Endometrium (tissue), 2 donors: ENCODE measurements at regions not wholly inside any gene's neighbourhood (a gene's known extent, or its start where the extent isn't known, plus 50 kb on each side); places are given as distances from the start of the nearest gene placed in this dataset.
"Not testable (repeated sequence)": the region's sequence is repeated elsewhere in the genome, so short reads cannot be mapped to it uniquely, and the experiment has no call there.

ENCODE experiments used
- FAIRE-seq: peaks from 2 replicates; lab custom pipeline; 2012; peaks lifted over from hg19 to GRCh38; lab: Jason Lieb, UNC
- donor health status: control.
- donor health status: control.

DNA sequence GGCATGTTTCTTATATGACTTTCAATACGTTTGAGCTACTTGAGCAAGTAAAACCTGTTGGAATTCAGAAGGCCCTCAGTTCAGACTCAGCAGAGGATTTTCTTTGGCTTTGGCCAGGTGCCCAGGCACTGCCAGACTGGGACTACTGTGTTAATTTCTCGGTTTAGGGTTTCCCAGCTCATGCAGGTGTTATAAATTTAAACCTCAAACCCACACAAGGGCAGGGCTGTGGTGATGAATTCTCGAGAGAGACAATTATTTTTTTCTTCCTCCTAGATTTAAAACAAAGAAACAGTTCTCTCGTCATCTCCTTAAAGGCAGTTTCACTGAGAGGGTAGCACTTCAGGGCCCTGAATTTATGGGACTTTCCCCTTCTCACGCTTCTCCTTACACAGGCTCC, 406.0 kb upstream of the PIK3R1 start:
- no peak for FAIRE-seq

GRCh38 chr5:67808340-67808739, 407.2 kb upstream of the PIK3R1 start:
- FAIRE-seq = no peak

DNA sequence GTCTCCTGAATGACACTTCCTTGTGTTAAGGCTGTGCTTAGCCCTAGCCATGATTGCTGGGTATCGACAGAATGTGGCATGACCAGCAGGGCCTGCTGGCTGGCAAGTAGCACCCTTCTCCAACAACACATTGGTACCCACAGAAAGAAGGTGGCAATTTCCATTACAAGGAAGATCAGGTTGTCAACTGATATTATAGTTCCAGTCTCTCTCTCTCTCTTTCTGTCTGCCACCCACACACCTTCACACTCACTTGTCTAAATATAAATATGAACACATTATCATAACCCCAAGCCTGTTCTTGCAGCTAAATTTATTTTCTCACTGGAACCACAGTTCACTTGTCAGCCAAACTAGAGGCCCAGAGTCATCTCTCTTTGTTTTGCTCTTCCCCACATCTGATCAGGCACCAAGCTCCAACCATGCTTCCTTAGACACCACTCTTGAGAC, 408.1 kb upstream of the PIK3R1 start:
- no peak for FAIRE-seq

DNA sequence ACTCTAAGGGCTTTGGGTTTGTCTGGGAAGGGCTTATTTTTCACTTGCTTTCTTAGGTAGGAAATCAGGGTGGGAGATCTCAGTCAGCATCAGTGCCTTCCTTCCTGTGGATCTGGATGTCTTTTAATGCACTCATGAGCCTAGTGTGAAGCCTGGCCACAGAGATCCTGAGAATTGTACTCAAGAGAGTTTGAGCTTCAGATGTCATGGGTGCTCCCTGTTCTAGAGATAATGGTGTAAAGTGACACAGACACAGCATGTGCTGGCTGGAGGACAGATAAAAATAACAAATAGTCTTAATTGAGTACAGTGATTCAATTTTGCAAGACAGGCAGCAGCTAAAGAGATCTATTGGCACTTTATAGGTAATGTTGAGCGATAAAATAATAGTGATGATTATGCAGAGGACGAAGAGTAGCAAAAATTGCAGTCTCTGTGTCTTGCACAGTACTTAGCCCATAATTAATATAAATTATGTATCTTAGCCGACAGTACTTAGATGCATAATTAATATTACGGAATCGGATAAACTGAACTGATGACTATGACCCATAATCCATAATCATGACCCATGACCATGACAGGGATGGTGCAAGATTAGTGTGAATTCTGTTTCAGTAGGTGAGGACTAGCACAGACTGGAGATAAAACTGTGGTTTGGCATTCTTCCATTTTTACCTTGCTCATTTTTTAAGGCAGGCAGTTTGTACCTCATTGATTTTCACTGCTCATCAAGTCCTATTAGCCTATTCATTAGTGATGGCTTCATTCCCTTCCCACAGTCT, 408.7 kb upstream of the PIK3R1 start:
- no peak for FAIRE-seq

- FAIRE-seq = no peak
Observed at GRCh38 chr5:67805666-67806348, 409.7 kb upstream of the PIK3R1 start.

- FAIRE-seq = no peak
Observed at GRCh38 chr5:67802766-67803165, 412.8 kb upstream of the PIK3R1 start.

DNA sequence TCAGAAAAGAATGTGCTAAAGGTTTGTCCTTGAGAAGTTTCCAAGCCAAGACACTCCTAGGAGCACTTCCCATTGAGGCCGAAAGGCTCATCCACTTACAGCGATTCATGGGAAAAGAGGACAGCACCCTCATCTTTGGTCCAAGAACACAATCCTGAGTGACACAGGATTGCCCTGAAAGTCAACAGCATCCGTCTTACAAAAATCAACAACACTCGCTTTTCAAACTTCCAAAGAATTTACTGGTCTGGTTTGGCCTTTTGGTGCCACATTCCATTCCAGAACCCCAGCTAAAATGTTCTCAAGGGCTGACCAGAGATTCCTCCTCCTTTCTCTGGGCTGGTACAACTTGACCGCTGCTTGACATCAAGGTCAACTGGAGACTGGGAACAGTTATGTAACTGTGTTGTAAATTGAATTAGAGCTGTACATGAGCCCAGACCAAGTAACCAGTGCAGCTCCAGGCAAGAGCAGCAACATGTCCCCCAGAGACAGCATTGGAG, 415.8 kb upstream of the PIK3R1 start:
- no peak for FAIRE-seq

GRCh38 chr5:67798470-67798869, 417.1 kb upstream of the PIK3R1 start:
- not testable (repeated sequence) for FAIRE-seq

DNA sequence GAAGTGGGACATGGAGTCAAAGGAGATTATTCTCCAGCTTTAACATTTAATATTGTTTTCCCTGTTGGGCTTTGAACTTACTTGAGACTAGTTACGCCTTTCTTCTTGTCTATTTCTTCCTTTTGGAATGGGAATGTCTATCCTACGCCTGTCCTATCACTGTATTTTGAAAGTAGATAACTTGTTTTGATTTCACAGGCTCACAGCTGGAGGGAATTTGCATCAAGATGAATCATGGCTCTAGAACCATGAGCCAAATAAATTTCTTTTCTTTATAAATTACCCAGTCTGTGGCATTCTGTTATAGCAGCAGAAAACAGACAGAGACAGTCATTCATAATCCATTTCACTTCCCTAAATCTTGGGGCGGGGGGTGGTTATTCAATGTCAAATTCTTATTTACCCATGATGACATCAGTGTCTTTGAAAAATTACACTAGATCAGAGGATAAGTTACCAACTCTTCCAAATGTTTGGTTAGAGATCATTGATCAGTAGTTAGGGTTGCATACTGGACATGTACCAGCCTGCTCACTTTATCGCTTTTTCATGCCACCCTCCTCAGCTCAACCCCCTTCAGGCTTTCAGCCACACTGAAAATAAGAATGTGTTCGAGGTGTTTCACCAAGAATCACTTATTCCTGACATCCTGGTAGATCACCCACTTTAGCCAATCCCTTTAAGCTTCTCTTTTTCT, 419.6 kb upstream of the PIK3R1 start:
- FAIRE-seq = no peak

GRCh38 chr5:67793966-67794365, 421.6 kb upstream of the PIK3R1 start:
- FAIRE-seq = no peak

DNA sequence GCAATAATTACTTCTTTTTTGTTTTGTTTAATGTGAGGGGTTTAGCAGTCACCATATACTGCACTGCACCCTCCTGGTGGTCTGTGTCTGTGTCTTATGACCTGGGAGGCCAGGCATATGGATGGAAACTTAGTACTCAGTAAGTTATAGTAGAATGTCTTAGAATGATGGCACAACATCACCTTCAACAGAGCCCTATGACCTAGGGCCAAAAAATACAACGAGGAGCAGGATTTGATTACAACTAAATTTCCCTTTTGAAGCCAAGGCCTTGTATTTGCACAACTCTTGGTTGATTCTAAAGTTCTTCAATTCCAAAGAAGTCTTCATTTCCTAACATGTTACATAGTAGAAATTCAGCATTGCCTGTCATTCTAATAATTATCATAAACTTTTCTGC, 422.1 kb upstream of the PIK3R1 start:
- no peak for FAIRE-seq

GRCh38 chr5:67792891-67793290, 422.7 kb upstream of the PIK3R1 start:
- FAIRE-seq = no peak

DNA sequence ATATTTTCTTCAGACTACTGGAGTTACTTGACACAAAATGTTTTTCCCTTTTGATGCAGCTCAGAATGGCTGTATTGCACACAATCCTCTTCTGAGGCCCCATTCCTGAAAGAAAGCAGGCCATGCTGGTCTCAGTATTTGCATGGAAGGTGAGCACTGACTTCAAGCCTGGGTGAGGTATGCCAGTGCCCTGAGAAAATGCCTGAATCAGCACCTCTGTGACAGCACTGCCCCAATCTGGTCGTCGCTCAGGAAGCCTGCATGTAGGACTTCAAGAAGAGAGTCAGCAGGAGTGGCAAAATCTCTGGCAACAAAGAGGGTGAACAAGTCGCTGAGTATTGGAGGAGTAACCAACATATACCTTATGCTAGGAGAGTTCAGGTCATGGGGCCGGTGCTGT, 425.2 kb upstream of the PIK3R1 start:
- no peak for FAIRE-seq

DNA sequence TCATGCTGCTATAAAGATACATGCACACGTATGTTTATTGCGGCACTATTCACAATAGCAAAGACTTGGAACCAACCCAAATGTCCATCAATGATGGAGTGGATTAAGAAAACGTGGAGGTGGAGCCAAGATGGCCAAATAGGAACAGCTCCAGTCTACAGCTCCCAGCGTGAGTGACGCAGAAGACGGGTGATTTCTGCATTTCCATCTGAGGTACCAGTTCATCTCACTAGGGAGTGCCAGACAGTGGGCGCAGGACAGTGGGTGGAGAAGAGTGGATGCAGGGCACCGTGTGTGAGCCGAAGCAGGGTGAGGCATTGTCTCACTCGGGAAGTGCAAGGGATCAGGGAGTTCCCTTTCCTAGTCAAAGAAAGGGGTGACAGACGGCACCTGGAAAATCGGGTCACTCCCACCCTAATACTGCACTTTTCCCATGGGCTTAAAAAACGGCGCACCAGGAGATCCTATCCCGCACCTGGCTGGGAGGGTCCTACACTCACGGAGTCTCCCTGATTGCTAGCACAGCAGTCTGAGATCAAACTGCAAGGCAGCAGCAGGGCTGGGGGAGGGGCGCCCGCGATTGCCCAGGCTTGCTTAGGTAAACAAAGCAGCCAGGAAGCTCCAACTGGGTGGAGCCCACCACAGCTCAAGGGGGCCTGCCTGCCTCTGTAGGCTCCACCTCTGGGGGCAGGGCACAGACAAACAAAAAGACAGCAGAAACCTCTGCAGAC, 435.5 kb upstream of the PIK3R1 start:
- FAIRE-seq = not testable (repeated sequence)

GRCh38 chr5:67774786-67775185, 440.8 kb upstream of the PIK3R1 start:
- no peak for FAIRE-seq

GRCh38 chr5:67774267-67774552, 441.3 kb upstream of the PIK3R1 start:
- FAIRE-seq = no peak

DNA sequence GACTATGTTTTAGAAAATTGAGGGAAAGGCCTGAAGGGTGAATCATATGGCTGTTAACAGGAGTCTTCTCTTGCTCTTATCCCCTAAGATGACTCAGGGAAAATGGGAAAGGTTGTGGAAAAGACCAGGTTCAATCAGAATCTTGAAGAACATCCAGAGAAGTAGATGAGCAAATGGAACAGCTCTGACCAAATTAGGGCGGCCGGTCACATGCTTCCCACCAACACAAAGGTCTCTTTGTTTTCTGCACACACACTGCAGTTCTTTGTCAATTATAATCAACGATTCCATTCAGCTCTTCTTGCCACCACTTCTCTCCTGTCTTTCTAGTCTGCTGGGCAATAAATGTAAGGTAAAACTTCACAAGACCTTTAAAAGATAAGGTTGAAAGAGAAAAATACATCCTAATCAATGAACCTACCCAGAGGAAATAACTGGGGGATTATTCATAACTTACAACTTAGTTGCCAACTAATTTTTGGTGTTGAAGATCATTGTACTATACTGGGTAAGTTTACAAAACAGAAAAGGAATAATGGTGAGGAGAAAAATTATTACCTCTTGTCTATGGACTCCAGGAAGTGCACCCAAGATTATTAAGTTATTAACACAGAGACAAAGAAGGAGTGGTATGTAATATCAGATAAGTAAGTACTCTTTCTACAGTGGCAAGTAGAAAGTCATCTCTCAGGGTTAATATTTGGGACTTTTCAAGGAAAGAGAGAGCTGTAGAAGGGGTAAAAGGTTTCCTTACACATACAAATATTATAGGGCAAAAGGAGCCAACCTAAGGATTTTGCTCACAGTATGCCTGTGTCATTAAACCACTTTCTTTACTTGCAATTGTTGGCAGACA, 441.9 kb upstream of the PIK3R1 start:
- FAIRE-seq = no peak

DNA sequence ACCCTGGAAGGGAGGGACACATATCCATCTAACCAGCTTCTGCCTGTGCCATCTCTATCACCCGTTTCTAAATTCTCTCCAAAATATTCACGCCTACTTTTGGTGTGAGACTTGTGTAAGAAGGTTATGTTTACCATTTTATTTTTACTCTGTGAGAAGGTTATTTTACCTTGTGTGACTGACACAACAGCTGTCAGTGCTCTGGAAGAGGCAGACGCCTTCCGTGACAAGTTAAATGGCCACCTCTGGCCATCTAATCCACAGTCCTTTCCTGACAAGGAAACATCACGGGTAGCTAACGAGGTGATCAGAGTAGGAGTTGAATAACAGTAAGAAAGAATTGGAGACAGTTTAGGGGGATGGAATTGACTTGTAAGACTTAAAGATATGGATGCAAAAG, 443.8 kb upstream of the PIK3R1 start:
- no peak for FAIRE-seq

GRCh38 chr5:67771221-67771620, 444.3 kb upstream of the PIK3R1 start:
- no peak for FAIRE-seq

DNA sequence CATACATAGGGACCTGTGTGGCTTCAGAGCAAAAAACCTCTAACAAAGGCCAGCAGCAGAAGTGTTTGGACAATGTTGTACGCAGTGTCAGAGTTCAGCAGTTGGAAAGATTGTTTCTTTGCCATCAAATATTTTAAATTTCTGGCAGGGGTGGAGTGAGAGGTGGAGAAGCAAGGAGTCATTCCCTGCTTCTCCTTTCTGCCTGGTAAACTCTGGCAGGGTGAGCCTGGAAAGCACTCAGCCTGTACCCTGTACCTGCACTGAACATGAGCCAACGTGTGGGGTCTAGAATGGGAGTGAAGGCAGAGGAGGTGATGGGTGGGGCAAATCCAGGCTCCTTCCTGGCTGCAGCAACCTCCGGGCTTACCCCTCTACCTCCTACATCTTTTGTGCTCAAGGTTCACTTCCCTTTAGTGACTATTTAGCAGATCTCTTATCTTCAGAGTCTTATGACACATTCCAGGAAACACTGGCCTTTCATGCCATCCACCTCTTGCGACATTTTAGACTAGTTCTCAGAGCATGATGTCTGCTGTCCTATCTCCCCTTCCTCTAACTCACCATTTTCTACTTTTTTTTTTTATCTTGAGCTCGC, 445.0 kb upstream of the PIK3R1 start:
- FAIRE-seq = no peak

- FAIRE-seq = no peak
Observed at GRCh38 chr5:67765697-67766096, 449.9 kb upstream of the PIK3R1 start.
